GM18858 (cell line): ENCODE measurements at regions not wholly inside any gene's neighbourhood (a gene's known extent, or its start where the extent isn't known, plus 50 kb on each side); places are given as distances from the start of the nearest gene placed in this dataset.
"Not testable (repeated sequence)": the region's sequence is repeated elsewhere in the genome, so short reads cannot be mapped to it uniquely, and the experiment has no call there.

Source experiments
- ATAC-seq: cut with Tn5 transposase; IDR thresholded peaks from one replicate; pipeline ENCODE4 v1.9.1; 2021; ENCODE audit not compliant: unreplicated experiment

DNA sequence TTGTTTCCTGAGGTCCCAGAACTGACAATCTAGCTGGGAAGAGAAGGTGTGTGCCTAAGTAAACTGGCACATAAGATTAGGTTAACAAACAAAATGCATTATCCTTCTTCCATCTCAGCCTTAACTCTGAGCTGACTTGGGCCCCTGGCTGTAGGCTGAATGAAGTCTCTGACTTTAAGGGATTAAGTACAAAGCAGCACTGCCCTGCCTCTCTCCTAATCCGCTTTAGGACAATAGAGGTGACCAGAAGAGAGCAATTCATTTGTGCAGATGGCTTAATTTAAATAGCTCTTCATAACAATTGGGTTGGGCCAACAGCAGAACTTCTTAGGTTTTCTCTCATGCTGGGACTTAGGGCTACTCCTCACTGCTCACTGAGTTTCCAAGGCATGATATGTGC is 181.6 kb upstream of the SOX14 start:
- ATAC-seq, result no peak

GRCh38 chr3:137583256-137583655 is 180.9 kb upstream of the SOX14 start:
- no peak for ATAC-seq

DNA sequence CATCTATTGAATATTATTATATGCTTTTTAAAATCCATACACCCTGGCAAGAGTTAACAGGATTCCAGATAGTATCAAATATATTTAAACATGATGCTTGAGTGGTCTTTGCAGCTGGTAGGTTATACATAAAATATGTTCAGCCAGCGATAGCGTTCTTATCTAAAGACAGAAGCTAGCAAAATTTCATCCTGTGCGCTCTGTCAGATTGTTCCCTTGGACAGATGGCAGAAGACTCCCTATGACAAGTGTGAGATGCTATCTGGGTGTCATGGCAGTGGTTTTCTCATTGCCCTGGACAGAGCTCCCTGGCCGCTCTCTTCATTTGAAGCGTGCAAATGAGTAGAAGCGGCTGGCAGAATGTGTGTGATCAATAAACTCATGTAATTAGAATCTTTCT is 175.2 kb upstream of the SOX14 start:
- no peak for ATAC-seq

DNA sequence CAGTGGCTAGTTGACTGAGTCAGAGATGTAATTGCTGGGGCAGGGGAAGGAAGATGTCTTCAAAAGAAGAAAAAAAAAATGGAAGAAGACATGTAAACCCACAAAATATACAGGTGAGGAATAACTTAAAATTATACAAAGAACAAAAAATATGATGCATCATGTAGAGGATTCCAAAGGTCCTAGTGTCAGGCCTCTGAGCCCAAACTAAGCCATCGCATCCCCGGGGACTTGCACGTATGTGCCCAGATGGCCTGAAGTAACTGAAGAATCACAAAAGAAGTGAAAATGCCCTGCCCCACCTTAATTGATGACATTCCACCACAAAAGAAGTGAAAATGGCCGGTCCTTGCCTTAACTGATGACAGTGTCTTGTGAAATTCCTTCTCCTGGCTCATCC is 168.7 kb upstream of the SOX14 start:
- not testable (repeated sequence) for ATAC-seq

GRCh38 chr3:137610723-137611122 is 153.4 kb upstream of the SOX14 start:
- no peak for ATAC-seq

GRCh38 chr3:137612291-137612690 is 151.8 kb upstream of the SOX14 start:
- no peak for ATAC-seq

DNA sequence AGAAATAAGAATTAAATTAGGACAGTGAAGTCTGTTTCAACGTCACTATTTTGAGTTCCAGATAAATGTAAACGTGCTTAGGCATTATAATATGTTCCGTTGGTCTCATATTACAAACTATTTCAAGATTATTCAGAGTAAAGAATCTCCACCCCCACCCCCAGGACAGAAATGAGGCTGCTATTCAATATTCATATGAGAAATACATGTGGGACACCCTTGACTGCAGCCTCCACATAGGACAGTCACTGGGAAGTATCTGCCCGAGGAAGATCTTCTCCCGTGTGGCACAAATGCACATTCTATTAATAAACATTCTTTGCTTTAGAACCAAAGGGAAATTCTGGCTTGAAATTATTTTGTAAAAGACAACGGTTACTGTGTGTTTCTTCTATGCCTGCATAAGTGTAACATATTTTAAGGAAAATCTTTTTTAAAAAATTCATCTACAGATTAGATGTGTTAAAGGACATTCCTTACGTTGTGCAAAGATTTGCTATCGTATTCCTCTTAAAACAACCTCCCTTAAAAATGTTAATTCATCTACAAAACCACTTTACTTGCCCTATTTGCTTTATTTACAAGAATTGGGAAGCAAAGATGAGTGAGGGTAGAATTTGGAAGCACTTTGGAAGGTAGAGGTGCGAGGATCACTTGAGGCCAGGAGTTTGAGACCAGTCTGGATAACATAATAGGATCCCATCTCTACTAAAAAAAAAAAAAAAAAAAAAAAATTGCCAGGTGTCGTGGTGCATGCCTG is 148.3 kb upstream of the SOX14 start:
- no peak for ATAC-seq

DNA sequence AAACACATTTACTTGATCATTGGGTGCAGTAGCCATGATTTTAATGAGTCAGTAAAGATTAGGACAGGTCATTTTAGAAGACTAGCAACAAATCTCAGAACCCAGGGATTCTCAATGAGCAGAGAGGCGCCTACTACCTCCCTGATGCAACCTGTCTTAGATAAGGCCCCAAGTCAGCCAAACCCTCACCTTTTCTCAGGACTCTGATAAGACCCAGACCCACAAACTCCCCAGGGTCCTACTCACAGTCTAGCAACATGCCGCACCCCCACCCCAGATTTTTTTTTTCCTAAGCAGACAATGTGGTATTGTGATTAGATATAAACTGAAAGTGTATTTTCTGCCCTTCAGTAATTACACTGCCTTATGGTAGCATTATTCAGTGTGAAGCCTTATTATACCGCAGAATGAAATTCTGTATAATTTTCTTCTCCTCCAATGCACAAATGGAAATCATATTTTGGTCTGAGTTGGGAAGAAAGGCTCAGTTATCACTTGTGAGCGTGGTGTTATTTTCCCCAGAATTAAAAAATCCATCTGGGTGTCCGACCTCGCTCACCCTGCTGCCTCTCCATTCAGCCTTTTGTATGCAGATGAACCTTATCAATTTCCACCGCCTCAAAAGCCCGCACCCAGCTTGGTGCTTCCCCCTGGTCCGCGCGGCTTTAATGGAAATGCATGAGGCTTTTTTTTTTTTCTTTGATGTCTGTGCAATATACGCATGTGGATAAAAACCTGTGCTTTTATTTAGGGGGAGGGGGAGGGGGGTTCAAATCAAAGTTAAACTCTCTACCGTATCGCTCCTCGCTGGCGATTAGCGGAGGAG is 122.0 kb upstream of the SOX14 start:
- ATAC-seq, result no peak

- ATAC-seq, result no peak
Observed at GRCh38 chr3:137642831-137643230, 121.3 kb upstream of the SOX14 start.

DNA sequence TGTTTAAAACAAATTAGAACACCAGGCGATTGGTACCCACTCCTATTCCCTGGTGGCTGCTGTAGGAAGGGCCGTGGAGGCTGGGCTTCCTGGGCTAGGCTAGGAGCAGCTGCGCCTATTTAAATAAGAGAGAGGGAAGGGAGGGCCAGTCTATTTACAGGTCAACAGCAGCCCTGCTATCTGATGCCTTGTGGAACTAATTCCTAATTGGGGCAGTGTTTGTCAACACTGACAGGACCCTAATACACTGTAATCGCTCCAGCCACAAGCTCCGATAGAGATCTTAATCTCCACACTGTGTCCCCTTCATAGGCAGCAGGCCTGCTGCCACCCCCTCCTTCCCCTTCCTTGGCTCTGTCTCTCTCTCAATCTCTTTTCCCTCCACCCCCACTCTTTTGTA is 116.9 kb upstream of the SOX14 start:
- no peak for ATAC-seq

GRCh38 chr3:137669519-137670060 is 94.5 kb upstream of the SOX14 start:
- no peak for ATAC-seq

GRCh38 chr3:137687181-137687879 is 76.8 kb upstream of the SOX14 start:
- no peak for ATAC-seq

- no peak for ATAC-seq
Observed at GRCh38 chr3:137692803-137693431, 71.2 kb upstream of the SOX14 start.

DNA sequence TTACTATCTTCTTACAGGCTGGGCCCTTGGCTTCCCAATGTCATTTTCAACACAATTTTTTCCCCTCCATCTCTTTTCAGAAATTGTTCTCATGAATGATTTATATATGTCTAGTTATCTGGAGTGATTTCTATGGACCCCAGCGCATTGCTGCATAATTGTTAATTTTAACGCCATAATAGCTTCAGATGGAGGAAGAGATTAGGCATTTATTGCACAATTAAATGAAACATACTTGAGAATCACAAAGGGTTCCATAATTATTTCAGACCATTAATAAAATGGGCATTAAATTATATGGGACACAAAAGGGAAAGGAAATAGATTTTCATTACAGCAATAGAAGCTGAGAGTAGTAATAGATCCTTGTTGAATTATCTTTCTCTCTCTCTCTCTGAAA is 70.3 kb upstream of the SOX14 start:
- no peak for ATAC-seq

- ATAC-seq, result no peak
Observed at GRCh38 chr3:137694836-137695235, 69.3 kb upstream of the SOX14 start.

- no peak for ATAC-seq
Observed at GRCh38 chr3:137695351-137695750, 68.8 kb upstream of the SOX14 start.

- no peak for ATAC-seq
Observed at GRCh38 chr3:137709011-137709601, 55.0 kb upstream of the SOX14 start.

DNA sequence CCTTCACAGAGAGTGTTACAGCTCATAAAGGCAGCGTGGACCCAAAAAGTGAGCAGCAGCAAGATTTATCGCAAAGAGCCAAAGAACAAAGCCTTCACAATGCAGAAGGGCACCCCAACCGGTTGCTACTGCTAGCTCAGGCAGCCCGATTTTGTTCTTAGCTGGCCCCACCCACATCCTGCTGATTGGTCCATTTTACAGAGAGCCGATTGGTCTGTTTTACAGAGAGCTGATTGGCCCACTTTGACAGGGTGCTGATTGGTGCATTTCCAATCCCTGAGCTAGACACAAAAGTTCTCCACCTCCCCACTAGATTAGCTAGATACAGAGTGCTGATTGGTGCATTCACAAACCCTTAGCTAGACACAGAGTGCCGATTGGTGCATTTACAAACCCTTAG is 50.1 kb upstream of the SOX14 start:
- ATAC-seq, result not testable (repeated sequence)
